Prostate gland (tissue), 2 donors: ENCODE measurements at regions not wholly inside any gene's neighbourhood (a gene's known extent, or its start where the extent isn't known, plus 50 kb on each side); places are given as distances from the start of the nearest gene placed in this dataset.

Source experiments
- CTCF ChIP-seq, 4 experiments: fragments of 200-600 bp in 2 of 4; fragments of 450-650 bp in 2 of 4; sonication (generic) in 2 of 4; IDR thresholded peaks; 1 replicate in 3 of 4; 2 replicates in 1 of 4; pipeline ENCODE4 v1.5.1; 2016 to 2019; ENCODE audit warnings: antibody characterized with exemption in 4 of 4, mild to moderate bottlenecking in 2 of 4, moderate library complexity in 2 of 4
- POLR2A ChIP-seq: fragments of 450-650 bp; IDR thresholded peaks from one replicate; pipeline ENCODE4 v1.6.1; 2016; ENCODE audit warnings: antibody characterized with exemption, mild to moderate bottlenecking
- POLR2AphosphoS5 ChIP-seq: sonication (generic); formaldehyde crosslinking; IDR thresholded peaks from one replicate; pipeline ENCODE4 v1.6.1; 2017; ENCODE audit warnings: antibody characterized with exemption

GRCh38 chr1:59177756-59178155 lies 119.1 kb upstream of the FGGY start:
- TF ChIP-seq CTCF (IDR thresholded peaks at IDR 0.05) = no peak
- no peak for TF ChIP-seq POLR2A
- TF ChIP-seq POLR2AphosphoS5 = no peak
